ENCODE measurements at regions not wholly inside any gene's neighbourhood (a gene's known extent, or its start where the extent isn't known, plus 50 kb on each side); places are given as distances from the start of the nearest gene placed in this dataset.

DNA sequence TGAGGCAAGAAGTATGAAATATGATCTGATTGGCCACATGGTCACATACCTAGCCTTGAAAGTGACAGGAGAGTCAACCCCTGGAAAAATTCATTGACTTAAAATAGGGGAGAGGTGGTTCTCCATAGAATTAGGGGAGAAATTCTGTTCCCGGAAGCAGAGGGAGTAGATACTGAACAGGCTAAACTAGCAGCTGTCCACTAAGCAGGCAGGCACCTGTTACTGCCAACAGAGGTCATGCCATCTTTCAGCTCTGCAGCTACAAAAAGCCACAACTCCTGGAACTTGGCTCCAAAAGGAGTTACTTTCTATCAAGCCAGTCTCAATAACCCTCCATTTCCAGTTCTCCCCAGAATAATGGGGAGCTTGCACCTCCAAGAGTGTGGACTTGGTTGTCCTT lies 352.5 kb downstream of the MAFB start:
- Histone ChIP-seq H3K4me2 (no peak overlapping the region), H4K20me1 (replicated peaks; ENCODE audit: insufficient read depth) (no peaks in the 10 kb centered on the region)
- H3K4me1 Mint-ChIP-seq = no peaks in the 10 kb centered on the region

More for the DNA sequence above, 352.5 kb downstream of the MAFB start:
- Mint-ChIP-seq H3K9me3 (peaks cover under 1% of the 10 kb centered on the region; the same call in 1 of the 3 replicates), H3K36me3 (ENCODE audit: low read depth) (no peaks in the 10 kb centered on the region; the same call in 2 of the 3 replicates), H3K4me3 (no peak overlapping the region), H3K27me3 (ENCODE audit: insufficient read depth, low read depth, poor library complexity) (peaks cover 7% of the 10 kb centered on the region), H3K27ac (no peak overlapping the region)
- Histone ChIP-seq H2AFZ (peak overlapping the region; percentile 43; the same call in 1 of the 2 replicates), H3K36me3 (ENCODE audit: insufficient read depth) (no peaks in the 10 kb centered on the region), H3K4me1 (ENCODE audit: insufficient read depth) (no peaks in the 10 kb centered on the region), H3K27me3 (ENCODE audit: insufficient read depth) (no peaks in the 10 kb centered on the region), H3K27ac (ENCODE audit: low read depth) (no peak overlapping the region), H3K4me3 (no peak overlapping the region), H3K79me2 (replicated peaks; ENCODE audit: insufficient read depth) (no peaks in the 10 kb centered on the region), H3F3A (replicated peaks; ENCODE audit: low read depth) (no peaks in the 10 kb centered on the region), H3K9me2 (ENCODE audit: insufficient read depth) (peaks cover 26% of the 10 kb centered on the region)
- DNase-seq (ENCODE audit: low spot score) (no peak), ATAC-seq (no peak)
- TF ChIP-seq POLR2AphosphoS5 (IDR thresholded peaks at IDR 0.05; ENCODE audit: low read depth) = no peak
- TF ChIP-seq, protein P1, sequence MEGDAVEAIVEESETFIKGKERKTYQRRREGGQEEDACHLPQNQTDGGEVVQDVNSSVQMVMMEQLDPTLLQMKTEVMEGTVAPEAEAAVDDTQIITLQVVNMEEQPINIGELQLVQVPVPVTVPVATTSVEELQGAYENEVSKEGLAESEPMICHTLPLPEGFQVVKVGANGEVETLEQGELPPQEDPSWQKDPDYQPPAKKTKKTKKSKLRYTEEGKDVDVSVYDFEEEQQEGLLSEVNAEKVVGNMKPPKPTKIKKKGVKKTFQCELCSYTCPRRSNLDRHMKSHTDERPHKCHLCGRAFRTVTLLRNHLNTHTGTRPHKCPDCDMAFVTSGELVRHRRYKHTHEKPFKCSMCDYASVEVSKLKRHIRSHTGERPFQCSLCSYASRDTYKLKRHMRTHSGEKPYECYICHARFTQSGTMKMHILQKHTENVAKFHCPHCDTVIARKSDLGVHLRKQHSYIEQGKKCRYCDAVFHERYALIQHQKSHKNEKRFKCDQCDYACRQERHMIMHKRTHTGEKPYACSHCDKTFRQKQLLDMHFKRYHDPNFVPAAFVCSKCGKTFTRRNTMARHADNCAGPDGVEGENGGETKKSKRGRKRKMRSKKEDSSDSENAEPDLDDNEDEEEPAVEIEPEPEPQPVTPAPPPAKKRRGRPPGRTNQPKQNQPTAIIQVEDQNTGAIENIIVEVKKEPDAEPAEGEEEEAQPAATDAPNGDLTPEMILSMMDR (conservative IDR thresholded peaks at IDR 0.05; ENCODE audit: low read depth in 2 of 2) = no peak
- TF ChIP-seq EZH2phosphoT487 (IDR thresholded peaks at IDR 0.05; ENCODE audit: unreplicated experiment) = no peak
- no peak for TF ChIP-seq ZNF331 (CRISPR knock-in tag; IDR thresholded peaks at IDR 0.05; ENCODE audit: low read depth)
- TF ChIP-seq, protein P2, sequence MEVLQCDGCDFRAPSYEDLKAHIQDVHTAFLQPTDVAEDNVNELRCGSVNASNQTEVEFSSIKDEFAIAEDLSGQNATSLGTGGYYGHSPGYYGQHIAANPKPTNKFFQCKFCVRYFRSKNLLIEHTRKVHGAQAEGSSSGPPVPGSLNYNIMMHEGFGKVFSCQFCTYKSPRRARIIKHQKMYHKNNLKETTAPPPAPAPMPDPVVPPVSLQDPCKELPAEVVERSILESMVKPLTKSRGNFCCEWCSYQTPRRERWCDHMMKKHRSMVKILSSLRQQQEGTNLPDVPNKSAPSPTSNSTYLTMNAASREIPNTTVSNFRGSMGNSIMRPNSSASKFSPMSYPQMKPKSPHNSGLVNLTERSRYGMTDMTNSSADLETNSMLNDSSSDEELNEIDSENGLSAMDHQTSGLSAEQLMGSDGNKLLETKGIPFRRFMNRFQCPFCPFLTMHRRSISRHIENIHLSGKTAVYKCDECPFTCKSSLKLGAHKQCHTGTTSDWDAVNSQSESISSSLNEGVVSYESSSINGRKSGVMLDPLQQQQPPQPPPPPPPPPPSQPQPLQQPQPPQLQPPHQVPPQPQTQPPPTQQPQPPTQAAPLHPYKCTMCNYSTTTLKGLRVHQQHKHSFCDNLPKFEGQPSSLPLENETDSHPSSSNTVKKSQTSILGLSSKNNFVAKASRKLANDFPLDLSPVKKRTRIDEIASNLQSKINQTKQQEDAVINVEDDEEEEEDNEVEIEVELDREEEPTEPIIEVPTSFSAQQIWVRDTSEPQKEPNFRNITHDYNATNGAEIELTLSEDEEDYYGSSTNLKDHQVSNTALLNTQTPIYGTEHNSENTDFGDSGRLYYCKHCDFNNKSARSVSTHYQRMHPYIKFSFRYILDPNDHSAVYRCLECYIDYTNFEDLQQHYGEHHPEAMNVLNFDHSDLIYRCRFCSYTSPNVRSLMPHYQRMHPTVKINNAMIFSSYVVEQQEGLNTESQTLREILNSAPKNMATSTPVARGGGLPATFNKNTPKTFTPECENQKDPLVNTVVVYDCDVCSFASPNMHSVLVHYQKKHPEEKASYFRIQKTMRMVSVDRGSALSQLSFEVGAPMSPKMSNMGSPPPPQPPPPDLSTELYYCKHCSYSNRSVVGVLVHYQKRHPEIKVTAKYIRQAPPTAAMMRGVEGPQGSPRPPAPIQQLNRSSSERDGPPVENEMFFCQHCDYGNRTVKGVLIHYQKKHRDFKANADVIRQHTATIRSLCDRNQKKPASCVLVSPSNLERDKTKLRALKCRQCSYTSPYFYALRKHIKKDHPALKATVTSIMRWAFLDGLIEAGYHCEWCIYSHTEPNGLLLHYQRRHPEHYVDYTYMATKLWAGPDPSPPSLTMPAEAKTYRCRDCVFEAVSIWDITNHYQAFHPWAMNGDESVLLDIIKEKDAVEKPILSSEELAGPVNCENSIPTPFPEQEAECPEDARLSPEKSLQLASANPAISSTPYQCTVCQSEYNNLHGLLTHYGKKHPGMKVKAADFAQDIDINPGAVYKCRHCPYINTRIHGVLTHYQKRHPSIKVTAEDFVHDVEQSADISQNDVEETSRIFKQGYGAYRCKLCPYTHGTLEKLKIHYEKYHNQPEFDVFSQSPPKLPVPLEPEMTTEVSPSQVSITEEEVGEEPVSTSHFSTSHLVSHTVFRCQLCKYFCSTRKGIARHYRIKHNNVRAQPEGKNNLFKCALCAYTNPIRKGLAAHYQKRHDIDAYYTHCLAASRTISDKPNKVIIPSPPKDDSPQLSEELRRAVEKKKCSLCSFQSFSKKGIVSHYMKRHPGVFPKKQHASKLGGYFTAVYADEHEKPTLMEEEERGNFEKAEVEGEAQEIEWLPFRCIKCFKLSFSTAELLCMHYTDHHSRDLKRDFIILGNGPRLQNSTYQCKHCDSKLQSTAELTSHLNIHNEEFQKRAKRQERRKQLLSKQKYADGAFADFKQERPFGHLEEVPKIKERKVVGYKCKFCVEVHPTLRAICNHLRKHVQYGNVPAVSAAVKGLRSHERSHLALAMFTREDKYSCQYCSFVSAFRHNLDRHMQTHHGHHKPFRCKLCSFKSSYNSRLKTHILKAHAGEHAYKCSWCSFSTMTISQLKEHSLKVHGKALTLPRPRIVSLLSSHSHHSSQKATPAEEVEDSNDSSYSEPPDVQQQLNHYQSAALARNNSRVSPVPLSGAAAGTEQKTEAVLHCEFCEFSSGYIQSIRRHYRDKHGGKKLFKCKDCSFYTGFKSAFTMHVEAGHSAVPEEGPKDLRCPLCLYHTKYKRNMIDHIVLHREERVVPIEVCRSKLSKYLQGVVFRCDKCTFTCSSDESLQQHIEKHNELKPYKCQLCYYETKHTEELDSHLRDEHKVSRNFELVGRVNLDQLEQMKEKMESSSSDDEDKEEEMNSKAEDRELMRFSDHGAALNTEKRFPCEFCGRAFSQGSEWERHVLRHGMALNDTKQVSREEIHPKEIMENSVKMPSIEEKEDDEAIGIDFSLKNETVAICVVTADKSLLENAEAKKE (CRISPR knock-in tag; IDR thresholded peaks at IDR 0.05) = no peak
- TF ChIP-seq, protein P3, sequence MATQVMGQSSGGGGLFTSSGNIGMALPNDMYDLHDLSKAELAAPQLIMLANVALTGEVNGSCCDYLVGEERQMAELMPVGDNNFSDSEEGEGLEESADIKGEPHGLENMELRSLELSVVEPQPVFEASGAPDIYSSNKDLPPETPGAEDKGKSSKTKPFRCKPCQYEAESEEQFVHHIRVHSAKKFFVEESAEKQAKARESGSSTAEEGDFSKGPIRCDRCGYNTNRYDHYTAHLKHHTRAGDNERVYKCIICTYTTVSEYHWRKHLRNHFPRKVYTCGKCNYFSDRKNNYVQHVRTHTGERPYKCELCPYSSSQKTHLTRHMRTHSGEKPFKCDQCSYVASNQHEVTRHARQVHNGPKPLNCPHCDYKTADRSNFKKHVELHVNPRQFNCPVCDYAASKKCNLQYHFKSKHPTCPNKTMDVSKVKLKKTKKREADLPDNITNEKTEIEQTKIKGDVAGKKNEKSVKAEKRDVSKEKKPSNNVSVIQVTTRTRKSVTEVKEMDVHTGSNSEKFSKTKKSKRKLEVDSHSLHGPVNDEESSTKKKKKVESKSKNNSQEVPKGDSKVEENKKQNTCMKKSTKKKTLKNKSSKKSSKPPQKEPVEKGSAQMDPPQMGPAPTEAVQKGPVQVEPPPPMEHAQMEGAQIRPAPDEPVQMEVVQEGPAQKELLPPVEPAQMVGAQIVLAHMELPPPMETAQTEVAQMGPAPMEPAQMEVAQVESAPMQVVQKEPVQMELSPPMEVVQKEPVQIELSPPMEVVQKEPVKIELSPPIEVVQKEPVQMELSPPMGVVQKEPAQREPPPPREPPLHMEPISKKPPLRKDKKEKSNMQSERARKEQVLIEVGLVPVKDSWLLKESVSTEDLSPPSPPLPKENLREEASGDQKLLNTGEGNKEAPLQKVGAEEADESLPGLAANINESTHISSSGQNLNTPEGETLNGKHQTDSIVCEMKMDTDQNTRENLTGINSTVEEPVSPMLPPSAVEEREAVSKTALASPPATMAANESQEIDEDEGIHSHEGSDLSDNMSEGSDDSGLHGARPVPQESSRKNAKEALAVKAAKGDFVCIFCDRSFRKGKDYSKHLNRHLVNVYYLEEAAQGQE (IDR thresholded peaks at IDR 0.05; ENCODE audit: unreplicated experiment) = no peak
